ENCODE measurements at regions not wholly inside any gene's neighbourhood (a gene's known extent, or its start where the extent isn't known, plus 50 kb on each side); places are given as distances from the start of the nearest gene placed in this dataset.

GRCh38 chr20:7178004-7178403, 410.5 kb downstream of the BMP2 start:
- no peak for DNase-seq

- no peak for DNase-seq
These were observed 413.0 kb downstream of the BMP2 start for GRCh38 chr20:7180256-7181045.

- DNase-seq: no peak
These were observed 421.7 kb downstream of the BMP2 start for GRCh38 chr20:7189231-7189630.

GRCh38 chr20:7193681-7194080, 426.2 kb downstream of the BMP2 start:
- DNase-seq: no peak

GRCh38 chr20:7195704-7196103, 428.2 kb downstream of the BMP2 start:
- DNase-seq: no peak

GRCh38 chr20:7196481-7196880, 429.0 kb downstream of the BMP2 start:
- DNase-seq: no peak

- DNase-seq: no peak
These were observed 432.4 kb downstream of the BMP2 start for GRCh38 chr20:7199861-7200260.

GRCh38 chr20:7207186-7207798, 439.8 kb downstream of the BMP2 start:
- DNase-seq: no peak

GRCh38 chr20:7210910-7211309, 443.4 kb downstream of the BMP2 start:
- DNase-seq: no peak

GRCh38 chr20:7214081-7214740, 446.7 kb downstream of the BMP2 start:
- DNase-seq: no peak

- DNase-seq: no peak
These were observed 450.1 kb downstream of the BMP2 start for GRCh38 chr20:7217606-7218005.

GRCh38 chr20:7220755-7221154, 453.3 kb downstream of the BMP2 start:
- no peak for DNase-seq

GRCh38 chr20:7226156-7226555, 458.7 kb downstream of the BMP2 start:
- DNase-seq: no peak

GRCh38 chr20:7231303-7231702, 463.8 kb downstream of the BMP2 start:
- no peak for DNase-seq

- no peak for DNase-seq
These were observed 465.3 kb downstream of the BMP2 start for GRCh38 chr20:7232796-7233195.

GRCh38 chr20:7237251-7237650, 469.8 kb downstream of the BMP2 start:
- DNase-seq: no peak

- DNase-seq: no peak
These were observed 473.0 kb downstream of the BMP2 start for GRCh38 chr20:7240490-7240889.

- no peak for DNase-seq
These were observed 481.1 kb downstream of the BMP2 start for GRCh38 chr20:7248281-7249201.

- no peak for DNase-seq
These were observed 482.9 kb downstream of the BMP2 start for GRCh38 chr20:7250337-7250736.

GRCh38 chr20:7257099-7257498, 489.6 kb downstream of the BMP2 start:
- DNase-seq: no peak

GRCh38 chr20:7257692-7258466, 490.4 kb downstream of the BMP2 start:
- no peak for DNase-seq

GRCh38 chr20:7262803-7263202, 495.3 kb downstream of the BMP2 start:
- DNase-seq: no peak

Data from suppressor macrophage treated with lipopolysaccharide for 1 hour (primary cell).